ENCODE measurements at regions not wholly inside any gene's neighbourhood (a gene's known extent, or its start where the extent isn't known, plus 50 kb on each side); places are given as distances from the start of the nearest gene placed in this dataset.
"Not testable (repeated sequence)": the region's sequence is repeated elsewhere in the genome, so short reads cannot be mapped to it uniquely, and the experiment has no call there.

DNA sequence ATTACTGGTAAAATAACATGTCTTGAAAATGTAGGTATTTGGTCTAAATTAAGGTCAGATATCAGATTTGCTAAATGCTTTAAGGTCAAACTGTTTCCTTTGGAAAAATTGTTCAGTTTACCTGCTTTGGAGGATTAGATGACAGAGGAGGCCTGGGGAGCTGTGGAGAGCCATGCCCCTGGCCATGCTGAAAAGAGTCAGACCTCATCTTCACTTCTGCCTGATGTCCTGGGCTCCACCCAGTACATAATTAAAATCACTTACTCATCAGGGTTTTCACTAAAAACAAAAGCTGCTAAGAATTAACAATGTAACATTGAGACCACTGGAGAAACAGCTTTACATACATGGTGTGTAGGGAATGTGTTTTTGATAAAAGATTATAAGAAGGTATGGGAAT, 60.8 kb upstream of the UNC93A start:
- DNase-seq, result no peak

DNA sequence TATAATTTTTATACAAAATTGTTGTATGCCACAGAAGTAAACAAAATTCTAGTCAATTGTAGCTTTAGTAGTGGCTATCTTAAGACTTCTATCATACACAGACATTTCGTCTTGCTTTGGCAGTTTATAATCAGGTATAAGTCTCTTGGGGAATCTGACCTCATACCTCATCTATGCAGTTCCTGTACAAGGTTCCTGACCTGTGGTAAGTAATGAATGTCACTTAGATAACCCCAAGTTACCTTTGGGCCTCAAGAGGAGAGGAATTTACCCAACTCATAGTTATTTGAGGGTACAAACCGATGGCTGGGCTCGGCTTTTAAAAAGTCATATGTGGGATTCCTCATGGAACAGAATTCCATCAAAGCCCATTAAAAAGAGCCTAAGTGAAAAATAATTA, 58.8 kb upstream of the UNC93A start:
- DNase-seq, result no peak

DNA sequence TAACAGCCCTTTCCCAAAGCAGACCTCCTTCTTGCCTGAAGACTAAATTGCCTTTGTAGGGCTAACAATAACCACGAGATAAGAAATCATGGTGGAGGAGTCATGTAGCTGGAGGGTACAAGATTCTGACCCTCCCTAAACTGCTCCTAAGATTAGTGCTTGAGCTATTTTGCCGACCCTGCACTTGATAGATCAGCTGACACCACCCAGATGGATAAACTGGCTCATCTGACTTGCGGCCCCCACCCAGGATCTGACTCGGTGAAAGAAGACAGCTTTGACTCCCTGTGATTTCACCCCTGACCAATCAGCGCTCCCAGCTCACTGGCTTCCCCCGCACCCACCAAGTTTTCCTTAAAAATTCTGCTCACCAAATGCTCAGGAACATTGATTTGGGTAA, 57.6 kb upstream of the UNC93A start:
- no peak for DNase-seq

DNA sequence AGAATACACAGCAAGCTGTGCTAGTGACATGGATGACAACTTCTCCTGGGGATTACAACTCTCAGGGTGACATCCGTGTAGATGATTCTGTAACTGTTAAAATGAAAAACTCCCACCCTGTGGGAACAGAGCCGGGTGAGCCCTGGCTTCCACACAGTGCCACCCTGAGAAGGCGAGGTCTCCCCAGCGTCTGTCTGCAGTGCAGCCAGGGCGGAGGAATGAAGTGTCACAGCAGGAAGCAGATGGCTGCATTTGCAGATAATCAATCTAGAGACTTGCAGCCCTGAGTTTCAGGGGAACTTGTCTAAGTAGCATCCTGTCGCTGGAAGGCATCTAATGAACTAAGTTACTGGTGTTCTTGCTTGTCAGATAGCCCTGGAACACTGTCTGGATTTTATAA, 56.5 kb upstream of the UNC93A start:
- not testable (repeated sequence) for DNase-seq

DNA sequence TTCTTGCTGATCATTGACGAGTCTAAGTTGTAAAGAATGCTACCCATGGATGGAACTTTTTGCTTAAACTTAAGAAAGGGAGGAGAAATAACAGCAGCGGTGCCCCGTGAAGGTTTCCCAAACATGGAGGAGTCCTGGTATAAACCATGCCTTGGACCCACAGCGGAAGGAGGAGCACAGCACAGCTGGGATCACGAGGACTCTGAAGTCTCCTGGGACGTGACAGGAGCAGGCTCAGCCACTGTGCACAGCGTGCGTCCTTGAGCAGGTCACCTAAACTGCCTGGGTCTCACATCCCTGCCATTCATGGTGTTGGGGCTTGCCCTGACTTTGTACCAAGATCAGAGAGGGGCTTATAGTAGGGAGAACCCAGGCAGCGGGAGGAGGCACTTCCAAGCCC, 56.1 kb upstream of the UNC93A start:
- DNase-seq, result no peak

DNA sequence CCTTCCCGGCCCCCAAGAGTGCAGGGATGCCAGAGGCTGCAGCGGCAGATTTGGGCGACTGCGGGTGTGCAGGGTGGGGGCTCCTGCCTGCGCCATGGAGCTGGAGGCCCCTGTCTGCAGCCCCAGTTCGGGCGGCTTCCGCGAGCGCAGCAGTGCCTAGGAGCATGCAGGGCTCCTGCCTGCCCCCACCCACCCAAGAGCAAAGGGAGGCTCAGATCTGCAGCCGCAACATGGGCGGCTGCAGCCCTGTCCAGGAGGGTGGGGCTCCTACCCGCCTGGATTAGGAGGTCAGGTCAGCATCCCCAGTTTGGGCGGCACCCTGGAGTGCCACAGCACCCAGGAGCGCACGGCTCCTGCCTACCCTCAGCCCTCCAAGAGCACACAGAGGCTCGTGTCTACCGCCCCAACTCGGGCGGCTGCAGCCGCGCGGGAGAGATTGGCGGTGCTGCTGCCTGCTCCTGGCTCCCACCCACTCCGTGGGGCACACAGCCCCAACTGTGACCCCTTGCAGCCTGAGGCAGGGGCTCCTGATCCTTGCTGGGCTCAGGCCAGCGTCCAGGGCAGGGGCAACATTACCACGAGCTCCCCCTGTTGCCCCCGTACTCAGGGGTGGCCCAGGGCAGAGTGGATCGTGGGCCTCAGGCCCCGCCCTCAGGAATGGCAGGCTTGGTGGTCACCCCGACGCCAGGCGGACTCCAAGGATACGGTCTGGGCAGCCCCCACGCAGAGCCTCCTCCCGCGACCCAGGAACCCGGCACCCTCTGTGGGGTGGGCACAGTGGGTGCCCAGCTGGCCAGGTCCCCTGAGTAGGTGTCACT, 55.5 kb upstream of the UNC93A start:
- no peak for DNase-seq

DNA sequence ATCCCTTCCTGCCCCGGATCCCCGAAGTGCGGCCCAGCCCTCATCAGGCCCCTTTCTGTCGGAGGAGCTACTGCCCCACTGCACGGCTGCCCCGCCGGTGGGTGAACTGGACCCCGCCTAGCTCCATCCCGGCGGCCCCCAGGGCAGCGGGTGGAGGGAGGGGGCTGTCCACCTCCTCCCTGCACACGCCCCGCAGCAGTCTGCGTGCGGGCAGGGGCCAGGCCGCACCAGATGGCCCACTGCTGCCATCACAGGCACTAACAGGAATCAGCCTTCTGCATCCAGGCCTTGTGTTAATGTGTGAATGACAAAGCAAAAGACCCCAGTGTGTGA, 54.9 kb upstream of the UNC93A start:
- no peak for DNase-seq

DNA sequence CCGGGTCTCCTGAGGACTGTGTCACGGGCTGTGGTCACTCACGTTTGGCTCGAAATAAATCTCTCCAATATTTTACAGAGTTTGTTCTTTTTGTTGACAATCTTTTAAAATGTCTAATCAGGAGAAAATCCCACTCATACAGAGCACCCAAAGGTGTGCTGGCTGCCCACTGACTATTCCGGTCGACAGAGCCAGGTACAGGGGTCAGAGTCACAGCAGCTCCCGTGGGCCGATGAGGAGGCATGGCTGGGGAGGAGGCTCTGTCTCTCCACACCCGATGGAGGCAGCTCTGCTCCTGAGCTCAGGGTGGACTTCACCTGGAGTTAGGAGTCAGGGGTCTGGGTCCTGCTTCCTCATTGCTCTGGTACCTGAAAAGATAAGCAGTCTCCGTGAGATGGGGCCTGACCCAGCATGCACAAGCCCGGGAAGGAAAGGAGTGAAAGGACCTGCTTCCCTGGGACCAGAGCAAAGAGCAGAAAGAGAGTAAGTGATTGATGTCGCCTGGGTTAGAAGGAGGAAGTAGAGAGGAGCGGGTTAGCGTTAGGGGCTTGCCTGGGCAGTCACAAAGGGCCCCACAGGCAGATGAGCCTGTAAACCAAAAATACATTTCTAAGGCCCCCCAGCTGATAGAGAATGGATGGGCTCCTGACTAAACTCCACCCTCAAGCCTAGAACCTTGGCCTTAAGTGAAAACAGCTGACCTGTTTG, 53.5 kb upstream of the UNC93A start:
- no peak for DNase-seq

DNA sequence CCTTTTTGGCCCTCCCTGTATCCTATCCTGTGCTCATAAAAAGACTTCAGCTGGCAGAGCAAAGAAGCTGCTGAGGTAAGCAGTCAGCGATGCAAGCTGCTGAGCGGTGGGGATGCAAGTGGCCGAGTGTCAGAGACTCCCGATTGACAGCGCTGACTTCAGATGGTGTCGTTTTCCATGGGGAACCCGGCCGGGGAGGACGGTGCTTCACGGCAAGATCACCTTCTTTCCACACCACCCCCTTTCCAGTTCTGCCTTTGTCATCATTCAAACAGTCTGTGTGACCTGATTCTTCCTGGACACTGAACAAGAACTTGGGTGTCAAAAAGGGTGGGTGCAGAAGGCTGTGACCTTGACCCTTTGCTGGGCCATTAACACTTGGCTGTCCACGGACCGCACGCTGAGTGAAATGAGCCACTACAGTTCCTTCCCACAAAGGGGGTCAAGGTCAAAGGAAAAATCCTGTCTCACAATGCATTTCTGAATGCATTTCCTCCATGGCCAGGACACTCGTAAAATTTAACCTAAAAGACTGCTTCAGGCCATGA, 52.9 kb upstream of the UNC93A start:
- no peak for DNase-seq

DNA sequence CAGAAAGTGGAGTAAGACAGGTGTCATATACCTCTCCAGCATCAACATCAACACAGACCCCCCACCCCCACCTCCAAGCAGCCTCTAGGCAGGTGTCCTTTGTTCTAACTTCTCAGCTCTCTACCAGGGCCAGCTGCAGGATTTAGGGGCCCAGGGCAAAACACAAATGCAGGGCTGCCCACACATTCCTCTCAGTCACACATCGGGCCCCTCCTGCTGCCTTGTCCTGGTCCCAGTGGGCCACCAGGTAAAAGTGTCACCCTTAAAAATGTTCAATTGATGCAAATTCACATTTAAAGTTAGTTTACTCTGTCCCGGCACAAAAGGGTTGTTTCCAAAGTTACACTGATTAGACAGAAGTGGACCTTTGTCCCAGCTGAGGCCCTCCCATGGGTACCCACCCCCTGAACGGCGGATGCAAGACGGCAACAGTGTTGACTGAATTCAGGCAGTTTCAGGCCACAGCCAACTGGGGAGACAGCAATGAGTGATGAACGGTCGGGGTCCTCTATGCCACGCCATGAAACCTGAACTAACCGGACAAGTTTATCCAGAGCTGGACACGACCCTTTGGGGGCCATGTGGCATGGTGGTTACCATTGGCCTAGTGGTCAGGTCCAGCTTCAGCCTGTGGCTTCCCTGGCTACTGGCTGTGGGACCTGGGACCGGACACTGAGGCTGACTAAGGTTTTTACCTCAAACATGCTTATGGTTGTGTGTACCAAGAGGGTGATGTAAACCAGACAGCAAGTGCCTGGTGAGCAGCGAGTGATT, 52.2 kb upstream of the UNC93A start:
- DNase-seq, result no peak

DNA sequence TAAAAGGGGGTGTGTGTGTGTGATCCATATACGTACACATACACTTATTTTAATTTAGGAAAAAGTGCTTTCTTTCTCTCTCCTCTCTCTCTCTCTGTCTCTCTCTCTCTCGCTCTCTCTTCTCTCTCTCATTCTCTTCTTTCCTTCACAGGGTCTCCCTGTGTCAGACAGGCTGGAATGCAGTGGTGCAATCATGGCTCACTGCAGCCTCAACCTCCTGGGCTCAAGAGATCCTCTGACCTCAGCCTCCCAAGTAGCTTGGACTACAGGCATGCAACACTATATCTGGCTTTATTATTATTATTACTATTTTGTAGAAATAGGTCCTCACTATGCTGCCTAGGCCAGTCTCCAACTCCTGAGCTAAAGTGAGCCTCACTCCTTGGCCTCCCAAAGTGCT, 51.6 kb upstream of the UNC93A start:
- not testable (repeated sequence) for DNase-seq

DNA sequence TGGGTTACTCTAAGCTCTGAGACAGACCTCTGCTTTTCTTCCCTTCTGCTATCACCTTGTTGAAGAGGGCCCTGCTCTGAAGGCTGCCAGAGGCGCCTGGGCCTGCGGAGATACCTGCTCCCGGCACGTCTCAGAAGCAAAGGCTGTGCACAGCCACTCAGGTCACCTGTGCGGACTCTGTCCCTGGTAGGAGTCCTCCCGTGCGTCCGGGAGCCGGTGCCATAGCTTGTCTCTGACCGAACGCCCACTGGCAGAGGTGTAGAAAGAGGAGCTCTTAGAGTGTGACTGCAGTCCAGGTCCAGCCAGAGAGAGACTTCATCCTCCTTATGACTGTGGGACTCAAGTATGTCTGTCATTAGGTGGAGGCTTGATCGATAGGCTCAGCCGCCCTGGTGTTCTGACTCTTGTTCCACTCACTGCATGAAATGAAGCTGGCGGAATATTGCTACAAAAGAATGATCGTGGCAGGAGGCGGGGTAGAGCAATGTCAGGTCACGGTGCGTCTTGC, 51.0 kb upstream of the UNC93A start:
- no peak for DNase-seq

All from NCI-H774 (cell line).